ENCODE measurements at regions not wholly inside any gene's neighbourhood (a gene's known extent, or its start where the extent isn't known, plus 50 kb on each side); places are given as distances from the start of the nearest gene placed in this dataset.

- no peak for DNase-seq
Observed at GRCh38 chr1:244197851-244198375, 146.8 kb downstream of the ZBTB18 start.

DNA sequence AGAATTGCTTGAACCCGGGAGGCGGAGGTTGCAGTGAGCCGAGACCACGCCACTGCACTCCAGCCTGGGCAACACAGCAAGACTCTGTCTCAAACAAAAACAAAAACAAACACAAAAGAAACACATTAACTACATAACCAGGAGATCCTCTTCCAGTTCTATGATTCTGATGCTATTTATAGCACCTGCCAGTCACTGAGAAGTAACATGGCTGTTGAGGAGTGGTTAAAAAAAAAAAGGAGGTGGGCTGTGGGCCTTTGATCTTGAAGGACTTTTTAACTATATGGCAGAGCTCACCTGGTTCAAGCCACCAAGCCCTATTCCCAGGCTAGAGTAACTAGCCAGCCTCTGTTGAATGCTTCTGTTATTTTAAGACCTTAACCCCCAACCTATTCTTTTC lies 148.8 kb downstream of the ZBTB18 start:
- no peak for DNase-seq

DNA sequence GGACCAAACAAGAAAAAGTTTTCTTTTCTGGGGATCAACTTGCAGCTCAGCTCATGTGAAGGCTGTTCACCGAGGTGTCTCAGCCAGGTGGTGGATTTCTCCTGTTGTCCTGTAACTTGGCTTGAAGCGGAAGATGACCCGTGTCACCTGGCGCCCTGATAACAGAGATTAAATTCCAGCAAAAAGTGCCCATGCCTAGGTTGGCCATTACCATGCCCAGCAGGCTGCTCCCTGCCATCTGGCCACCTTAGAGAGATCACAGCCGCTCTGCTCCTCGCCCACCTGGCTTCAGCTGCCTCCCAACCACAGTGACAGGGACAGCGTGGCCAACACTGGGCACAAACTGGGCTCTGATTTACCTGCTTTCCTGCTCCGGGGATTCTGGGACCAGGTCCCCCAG lies 149.5 kb downstream of the ZBTB18 start:
- no peak for DNase-seq

DNA sequence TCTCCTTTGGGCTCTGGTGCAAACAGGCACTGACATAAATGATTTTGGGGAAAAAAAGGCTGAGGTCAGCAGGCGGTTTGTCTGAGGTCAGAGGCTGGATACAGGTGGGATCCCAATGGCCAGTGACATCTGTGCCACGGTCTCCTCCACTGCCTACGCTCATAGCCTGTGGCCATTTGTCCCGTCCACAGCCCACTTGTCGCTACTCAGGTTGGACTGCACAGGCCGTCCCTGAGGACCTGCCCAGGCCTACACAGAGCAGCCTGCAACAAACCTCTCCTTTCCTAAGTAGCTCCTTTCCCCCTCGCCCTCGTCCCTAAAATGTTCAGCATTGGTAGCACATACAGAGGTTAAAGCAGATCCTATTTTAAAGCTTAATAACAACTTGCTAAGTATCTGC lies 150.7 kb downstream of the ZBTB18 start:
- DNase-seq = no peak

DNA sequence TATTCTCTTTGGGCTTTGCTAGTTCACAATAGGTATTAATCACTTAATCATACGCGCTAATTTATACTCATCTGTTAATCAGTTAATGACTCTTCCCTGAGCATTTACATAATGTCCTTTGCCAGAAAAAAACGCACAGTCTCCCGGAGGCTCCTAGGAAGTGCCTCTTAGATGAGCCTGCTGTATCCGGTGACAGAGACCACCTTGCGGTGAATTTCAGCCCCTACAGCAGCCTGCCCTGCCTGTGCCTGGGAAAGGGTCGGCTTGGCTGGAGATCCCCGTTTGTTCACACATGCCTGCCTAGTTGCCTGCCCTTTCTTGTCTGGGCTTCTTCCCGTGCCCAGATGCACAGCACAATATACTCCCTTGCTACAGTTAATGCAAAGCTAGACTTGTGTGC lies 152.9 kb downstream of the ZBTB18 start:
- DNase-seq = no peak

DNA sequence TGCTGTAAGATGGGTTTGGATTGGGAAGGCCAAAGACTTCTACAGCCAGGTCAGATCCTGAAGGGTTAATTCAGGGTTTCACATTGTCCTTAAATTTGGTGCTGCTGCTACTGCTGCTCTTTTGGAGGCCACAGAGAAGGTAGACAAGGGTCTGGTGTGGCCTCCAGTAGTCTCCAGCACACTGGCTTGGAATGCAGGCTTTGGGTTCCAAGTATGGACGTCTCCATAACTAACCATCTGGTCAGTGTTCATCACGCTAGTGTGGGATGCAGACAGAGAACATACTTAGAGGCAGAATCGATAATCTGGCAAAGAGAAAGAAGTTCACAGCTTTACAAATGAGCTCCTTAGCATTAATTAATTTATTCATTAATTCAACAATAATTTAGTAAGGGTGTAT lies 154.1 kb downstream of the ZBTB18 start:
- DNase-seq = no peak

- no peak for DNase-seq
Observed at GRCh38 chr1:244205906-244206305, 154.8 kb downstream of the ZBTB18 start.

- DNase-seq = no peak
Observed at GRCh38 chr1:244207042-244207934, 156.2 kb downstream of the ZBTB18 start.

GRCh38 chr1:244207935-244208244 lies 156.8 kb downstream of the ZBTB18 start:
- DNase-seq = no peak

- no peak for DNase-seq
Observed at GRCh38 chr1:244209955-244210354, 158.9 kb downstream of the ZBTB18 start.

DNA sequence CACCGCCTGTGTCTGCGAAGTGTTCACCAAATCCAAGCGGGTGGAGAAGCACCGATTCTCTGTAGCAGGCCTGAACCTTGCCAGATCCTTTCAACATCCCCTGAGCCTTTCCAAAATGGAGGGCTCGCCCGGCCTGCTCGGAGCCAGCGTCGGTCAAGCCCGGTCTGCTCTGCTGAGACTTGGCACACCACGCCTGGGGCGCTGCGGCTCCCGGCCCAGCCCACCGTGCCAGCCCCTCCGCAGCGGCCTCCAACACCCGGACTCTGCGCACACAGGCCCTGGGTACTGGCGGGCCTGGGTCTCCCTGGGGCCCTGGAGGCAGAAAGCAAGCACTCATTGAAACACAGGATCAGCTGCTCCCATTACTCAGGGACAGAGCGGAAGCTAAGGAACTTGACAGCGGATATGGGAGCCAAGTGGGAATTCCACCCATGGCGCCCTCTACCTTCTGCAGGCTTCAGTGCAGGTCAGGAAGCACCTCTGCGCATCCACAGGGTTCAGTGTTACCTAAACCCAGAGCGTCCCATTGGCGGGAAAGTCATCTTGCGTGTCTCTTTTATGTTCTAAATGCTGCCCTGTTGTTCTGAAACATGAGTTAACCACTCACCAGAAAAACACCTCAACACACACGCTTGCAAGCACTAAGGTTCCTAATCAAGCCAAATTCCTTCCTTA lies 159.9 kb downstream of the ZBTB18 start:
- DNase-seq = no peak

GRCh38 chr1:244211559-244211944 lies 160.5 kb downstream of the ZBTB18 start:
- no peak for DNase-seq

DNA sequence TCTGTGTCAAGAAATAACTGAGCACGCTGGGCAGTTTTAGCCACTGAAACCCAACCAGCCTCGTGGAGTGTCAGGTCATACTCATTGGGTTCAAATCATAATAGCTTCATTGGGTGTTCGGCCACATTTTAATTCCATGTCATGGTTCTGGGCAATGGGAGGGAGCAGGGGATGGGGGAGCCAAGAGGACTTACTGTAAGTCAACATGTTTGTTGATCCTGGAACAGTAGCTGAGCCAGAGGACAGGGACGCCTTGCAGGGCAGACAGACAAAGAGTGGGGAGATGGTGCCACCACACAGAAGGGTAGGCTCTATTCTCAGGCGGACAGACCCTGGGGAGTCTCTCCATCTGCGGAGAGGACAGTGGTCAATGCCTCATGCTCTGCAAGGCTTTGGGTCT lies 161.1 kb downstream of the ZBTB18 start:
- DNase-seq = no peak

- no peak for DNase-seq
Observed at GRCh38 chr1:244212797-244213475, 161.9 kb downstream of the ZBTB18 start.

DNA sequence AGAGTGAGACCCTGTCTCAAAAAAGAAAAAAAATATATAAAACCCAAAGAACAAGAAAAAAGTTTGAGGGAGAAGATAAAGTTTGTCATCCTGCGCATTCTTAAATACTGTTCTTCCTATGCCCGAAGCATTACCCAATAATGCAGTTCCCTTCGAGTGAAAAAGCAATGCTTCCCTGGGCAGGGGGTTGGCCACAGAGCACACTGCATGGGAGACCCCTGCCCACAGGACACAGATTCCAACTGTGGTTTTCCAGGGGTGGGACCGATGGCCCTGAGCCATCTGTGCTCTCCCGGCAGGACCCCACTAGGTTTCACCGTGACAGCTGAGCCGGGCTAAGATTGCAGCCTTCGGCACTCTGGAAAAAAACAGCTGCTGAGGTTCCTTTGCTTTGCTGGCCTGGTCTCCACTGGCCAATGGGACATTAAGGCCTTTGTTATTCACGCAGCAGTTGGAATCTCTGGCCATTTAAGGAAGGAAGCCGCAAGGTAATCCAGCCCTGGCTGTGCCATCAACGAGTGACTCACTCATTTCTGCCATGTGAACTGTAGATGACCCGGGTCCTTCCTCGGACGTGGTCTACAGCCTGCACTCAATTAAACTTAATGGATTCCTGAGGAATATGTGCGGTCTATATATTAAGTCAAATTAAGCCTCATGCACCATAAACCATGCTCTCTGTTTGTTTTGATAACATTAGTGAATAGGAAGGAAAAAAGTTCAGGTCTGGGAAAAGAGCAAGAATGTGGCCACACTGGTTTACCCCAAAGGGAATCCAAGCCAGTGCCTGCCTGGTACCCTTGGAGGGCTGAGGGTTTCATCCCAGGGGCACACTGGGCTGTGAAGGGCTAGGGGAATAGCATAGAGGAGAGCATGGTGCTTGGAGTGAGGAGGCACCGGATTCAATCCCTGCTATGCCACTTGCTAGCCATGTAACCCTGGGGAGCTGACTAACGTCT lies 163.2 kb downstream of the ZBTB18 start:
- no peak for DNase-seq

DNA sequence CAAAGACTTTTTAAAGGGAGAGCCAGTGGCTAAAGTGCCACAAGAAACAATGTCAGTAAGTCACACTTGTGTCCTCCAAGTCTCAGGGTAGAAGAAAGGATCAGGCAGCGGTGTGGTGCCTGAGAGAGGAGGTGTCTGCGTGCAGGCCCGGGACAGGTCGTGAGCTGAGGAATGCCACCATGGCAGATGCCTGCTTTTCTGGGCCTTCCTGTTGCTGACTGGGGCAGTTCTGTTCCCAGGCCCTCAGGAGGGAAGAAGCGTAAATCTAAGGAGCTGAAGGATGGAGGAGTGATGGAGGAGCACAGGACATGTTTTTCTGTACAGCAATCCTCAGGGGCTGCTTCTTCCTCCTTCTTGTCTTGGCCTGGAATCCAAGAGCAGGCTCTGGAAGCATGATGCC lies 165.8 kb downstream of the ZBTB18 start:
- no peak for DNase-seq

GRCh38 chr1:244217711-244218110 lies 166.6 kb downstream of the ZBTB18 start:
- no peak for DNase-seq

DNA sequence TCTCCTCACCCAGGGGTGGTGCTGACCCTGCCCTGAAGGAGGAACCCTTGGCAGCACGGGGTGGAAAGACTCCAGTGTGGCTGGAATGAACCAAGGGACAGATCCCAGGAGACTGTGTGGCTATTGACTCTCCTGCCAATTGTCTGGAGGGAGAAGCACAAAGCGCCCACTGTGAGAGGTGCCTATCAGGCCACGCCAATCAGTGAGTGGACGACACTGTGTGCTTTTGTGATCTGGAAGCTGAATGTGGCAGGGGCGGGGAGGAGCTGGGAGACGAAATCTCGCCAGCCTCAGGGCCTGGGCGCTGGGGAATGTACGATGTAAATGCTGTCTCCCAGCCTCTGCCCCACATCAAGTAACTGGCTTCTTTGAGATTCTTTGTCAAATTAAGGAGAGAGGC lies 167.1 kb downstream of the ZBTB18 start:
- DNase-seq = no peak

GRCh38 chr1:244219149-244219548 lies 168.1 kb downstream of the ZBTB18 start:
- DNase-seq = no peak

DNA sequence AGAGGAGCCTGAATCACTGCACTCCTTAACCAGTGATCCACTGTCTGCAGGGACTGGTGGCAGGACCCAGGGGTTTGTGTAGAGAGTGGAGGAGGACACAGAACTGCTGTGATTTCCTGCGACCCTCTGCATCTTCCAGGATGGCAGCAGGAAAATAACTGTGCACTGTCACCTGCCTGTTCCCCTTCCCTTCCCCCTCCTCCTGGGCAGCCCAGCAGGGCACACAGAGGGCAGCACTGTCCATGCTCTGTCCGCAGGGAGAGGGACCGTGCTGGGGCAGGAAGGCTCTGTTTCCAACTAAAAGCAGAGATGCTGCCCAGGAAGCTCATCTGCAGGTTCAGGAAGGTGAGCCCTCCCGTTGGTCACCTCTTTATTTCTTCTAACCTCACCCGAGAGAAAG lies 168.7 kb downstream of the ZBTB18 start:
- DNase-seq = no peak

DNA sequence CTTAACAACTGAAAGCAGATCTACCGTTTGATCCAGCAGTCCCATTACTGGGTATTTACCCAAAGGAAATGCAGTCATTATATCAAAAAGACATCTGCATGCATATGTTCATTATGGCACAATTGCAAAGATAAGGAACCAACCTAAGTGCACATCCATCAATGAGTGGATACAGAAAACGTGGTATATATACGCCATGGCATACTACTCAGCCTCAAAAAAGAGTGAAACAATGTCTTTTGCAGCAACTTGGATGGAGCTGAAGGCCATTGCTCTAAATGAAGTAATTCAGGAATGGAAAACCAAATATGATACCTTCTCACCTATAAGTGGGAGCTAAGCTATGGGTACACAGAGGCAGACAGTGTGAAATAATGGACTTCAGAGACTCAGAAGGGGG lies 169.3 kb downstream of the ZBTB18 start:
- no peak for DNase-seq

- DNase-seq = no peak
Observed at GRCh38 chr1:244221991-244222390, 170.9 kb downstream of the ZBTB18 start.

Data from hematopoietic multipotent progenitor cell treated with erythropoietin and hydrocortisone succinate and interleukin-3 and kit ligand, for 8 days (in vitro differentiated cells).